Endothelial cell of umbilical vein (primary cell): ENCODE measurements at regions not wholly inside any gene's neighbourhood (a gene's known extent, or its start where the extent isn't known, plus 50 kb on each side); places are given as distances from the start of the nearest gene placed in this dataset.

Experiments
- BruUV-seq: library from RNA; stranded (reverse); fragments of 400-500 nt; replicated peaks from 2 replicates; lab custom pipeline; 2021; lab: Mats Ljungman, UMichigan
- CTCF ChIA-PET: fragments of 300-600, 350-600 bp; sonication (Branson Sonifier 250); formaldehyde crosslinking; loops from one replicate; lab custom pipeline; 2021; ENCODE audit warnings: antibody characterized with exemption, inconsistent platforms; lab: Charles Lee
- POLR2A ChIA-PET: fragments of 300-600, 350-600 bp; sonication (Branson Sonifier 250); formaldehyde crosslinking; loops from one replicate; lab custom pipeline; 2021; ENCODE audit warnings: antibody characterized with exemption, inconsistent platforms; lab: Charles Lee
- DNase-seq: peaks from one replicate; pipeline ENCODE4 v3.0.0-alpha.2; 2011; ENCODE audit warnings: low read depth, low spot score
- FAIRE-seq: peaks from 2 replicates; lab custom pipeline; 2011; peaks lifted over from hg19 to GRCh38; lab: Jason Lieb, UNC
- H2AFZ ChIP-seq: 2 replicates; pipeline ENCODE4 v1.6.0; 2012; ENCODE audit warnings: low read depth, low read length, control low read depth, inconsistent platforms
- H3K27ac ChIP-seq: 2 replicates; pipeline ENCODE4 v1.5.1; 2011; ENCODE audit warnings: low read depth, mild to moderate bottlenecking, control low read depth, low read length, moderate library complexity; ENCODE audit not compliant: insufficient read depth
- H3K27me3 ChIP-seq, 2 experiments: 2 replicates each; pipeline versions ENCODE4 v1.6.0 to v1.6.1; 2011; ENCODE audit warnings: low read length in 2 of 2, mixed read lengths in 1 of 2; ENCODE audit not compliant: control insufficient read depth in 2 of 2, insufficient read depth in 2 of 2
- H3K36me3 ChIP-seq, 2 experiments: 2 replicates in 1 of 2; 3 replicates in 1 of 2; pipeline ENCODE4 v1.5.1; 2011; ENCODE audit warnings: low read length in 2 of 2, mild to moderate bottlenecking in 1 of 2, moderate library complexity in 1 of 2; ENCODE audit not compliant: control insufficient read depth in 2 of 2, insufficient read depth in 2 of 2; ENCODE audit errors: extremely low read depth in 1 of 2
- H3K4me1 ChIP-seq: 3 replicates; pipeline ENCODE4 v1.5.1; 2011; ENCODE audit warnings: mild to moderate bottlenecking, low read length; ENCODE audit not compliant: control insufficient read depth, insufficient read depth; ENCODE audit errors: extremely low read depth
- H3K4me2 ChIP-seq: 2 replicates; pipeline ENCODE4 v1.6.1; 2011; ENCODE audit warnings: low read length, control low read depth, mixed read lengths; ENCODE audit not compliant: insufficient read depth
- H3K4me3 ChIP-seq, 3 experiments: fragments of 200-600 bp in 1 of 3; sonication (generic), shearing (Covaris generic) in 1 of 3; replicated peaks in 1 of 3; 2 replicates each; pipeline ENCODE4 v1.5.1; 2011 to 2016; ENCODE audit warnings: control low read depth in 3 of 3, low read length in 3 of 3, mild to moderate bottlenecking in 2 of 3, inconsistent platforms in 1 of 3, low read depth in 1 of 3, moderate library complexity in 1 of 3; ENCODE audit not compliant: insufficient read depth in 1 of 3
- H3K79me2 ChIP-seq: 2 replicates; pipeline ENCODE4 v1.6.0; 2012; ENCODE audit warnings: low read length, inconsistent platforms; ENCODE audit not compliant: control insufficient read depth, insufficient read depth
- H3K9ac ChIP-seq: replicated peaks from 2 replicates; pipeline ENCODE3; 2011; ENCODE audit warnings: low read length, control low read depth; ENCODE audit not compliant: insufficient read depth; ENCODE audit errors: extremely low read depth
- H3K9me1 ChIP-seq: replicated peaks from 3 replicates; pipeline ENCODE4 v1.6.0; 2011; ENCODE audit warnings: mild to moderate bottlenecking, low read length; ENCODE audit not compliant: control insufficient read depth, insufficient read depth; ENCODE audit errors: extremely low read depth
- H3K9me3 ChIP-seq: replicated peaks from 2 replicates; pipeline ENCODE4 v1.5.1; 2012; ENCODE audit warnings: low read length, inconsistent platforms; ENCODE audit not compliant: control insufficient read depth, insufficient read depth
- H4K20me1 ChIP-seq: replicated peaks from 2 replicates; pipeline ENCODE3; 2011; ENCODE audit warnings: mild to moderate bottlenecking, low read length; ENCODE audit not compliant: control insufficient read depth, insufficient read depth; ENCODE audit errors: extremely low read depth
- EZH2 ChIP-seq: IDR thresholded peaks from 2 replicates; pipeline ENCODE4 v1.6.1; 2012; ENCODE audit warnings: borderline replicate concordance, low read depth, mild to moderate bottlenecking, moderate library complexity, low read length, inconsistent platforms; ENCODE audit not compliant: severe bottlenecking
- FOS ChIP-seq: IDR thresholded peaks from 2 replicates; pipeline ENCODE4 v1.6.1; 2011; ENCODE audit warnings: mild to moderate bottlenecking, low read length, moderate library complexity, borderline replicate concordance; ENCODE audit not compliant: insufficient read depth
- GATA2 ChIP-seq: IDR thresholded peaks from 2 replicates; pipeline ENCODE4 v1.7.0; 2011; ENCODE audit warnings: low read depth, mild to moderate bottlenecking, moderate library complexity, mixed read lengths, low read length; ENCODE audit not compliant: insufficient read length, insufficient read depth
- JUN ChIP-seq: IDR thresholded peaks from 2 replicates; pipeline ENCODE4 v1.6.1; 2011; ENCODE audit warnings: borderline replicate concordance, low read depth; ENCODE audit not compliant: insufficient read length, insufficient read depth
- MAX ChIP-seq: IDR thresholded peaks from 2 replicates; pipeline ENCODE4 v1.6.1; 2011; ENCODE audit not compliant: insufficient read depth, insufficient read length
- MYC ChIP-seq: IDR thresholded peaks from one replicate; pipeline ENCODE4 v1.6.1; 2011; ENCODE audit warnings: mild to moderate bottlenecking, low read depth, low read length
- POLR2A ChIP-seq: IDR thresholded peaks from 2 replicates; pipeline ENCODE4 v1.6.1; 2012; ENCODE audit warnings: low read depth, mild to moderate bottlenecking, control low read depth, low read length
- POLR2AphosphoS5 ChIP-seq: IDR thresholded peaks from 2 replicates; pipeline ENCODE4 v1.6.1; 2012; ENCODE audit warnings: low read depth, mild to moderate bottlenecking, control low read depth, low read length, moderate library complexity; ENCODE audit not compliant: insufficient read depth
- dilution Hi-C: fragments of 300-500 bp; cut with MboI; formaldehyde crosslinking; loops from one replicate; pipeline ENCODE4 v1.15.0; 2019; ENCODE audit warnings: low sequenced_read_pairs; ENCODE audit not compliant: extremely low pct_ligation_motif_present
- intact Hi-C: fragments of 100-400 bp; cut with micrococcal nuclease; formaldehyde crosslinking; loops from one replicate; pipeline ENCODE4 v1.10.0; 2022
- TF ChIP-seq, protein P1 (sequence below), 2 donors: IDR thresholded peaks; 1 replicate in 1 of 2; 2 replicates in 1 of 2; pipeline ENCODE4 v1.5.1; 2011; ENCODE audit warnings: low read length in 2 of 2, mild to moderate bottlenecking in 2 of 2, moderate library complexity in 2 of 2, control low read depth in 1 of 2, inconsistent platforms in 1 of 2, low read depth in 1 of 2; ENCODE audit not compliant: insufficient read depth in 1 of 2; ENCODE audit errors: extremely low read depth in 1 of 2

GRCh38 chr7:153322991-153323390 is 563.4 kb downstream of the ACTR3B start:
- no TSS peak for BruUV-seq
- no peaks in the 10 kb centered on the region for H3K9me1 ChIP-seq
- no peak overlapping the region for H3K4me3 ChIP-seq
- ChIA-PET POLR2A (no interaction called here), CTCF (no interaction called here)
- H3K27me3 ChIP-seq: no peaks in the 10 kb centered on the region
- no peaks in the 10 kb centered on the region for H3K4me1 ChIP-seq
- DNase-seq: no peak
- FAIRE-seq: no peak
- intact Hi-C loops (no loop called here), dilution Hi-C loops (no loop called here)
- TF ChIP-seq MAX (no peak), MYC (no peak)
- no peak overlapping the region for H3K27ac ChIP-seq
- H3K9ac ChIP-seq: no peak overlapping the region
- H2AFZ ChIP-seq: no peak overlapping the region
- H3K79me2 ChIP-seq: no peaks in the 10 kb centered on the region
- H3K4me2 ChIP-seq: no peak overlapping the region
- H3K36me3 ChIP-seq: no peaks in the 10 kb centered on the region
- H4K20me1 ChIP-seq: no peaks in the 10 kb centered on the region
- peaks cover 5% of the 10 kb centered on the region for H3K9me3 ChIP-seq

GRCh38 chr7:153324094-153324493 is 564.5 kb downstream of the ACTR3B start:
- Histone ChIP-seq H3K36me3 (no peaks in the 10 kb centered on the region), H2AFZ (no peak overlapping the region), H3K27ac (no peak overlapping the region), H3K9ac (no peak overlapping the region), H3K27me3 (no peaks in the 10 kb centered on the region), H3K4me2 (no peak overlapping the region), H3K4me1 (no peaks in the 10 kb centered on the region), H3K4me3 (no peak overlapping the region), H3K9me1 (no peaks in the 10 kb centered on the region), H4K20me1 (no peaks in the 10 kb centered on the region), H3K79me2 (no peaks in the 10 kb centered on the region), H3K9me3 (peaks cover 5% of the 10 kb centered on the region)
- CTCF ChIA-PET: no interaction called here
- POLR2A ChIA-PET: no interaction called here
- no TSS peak for BruUV-seq
- intact Hi-C loops: no loop called here
- DNase-seq (no peak), FAIRE-seq (no peak)
- dilution Hi-C loops: no loop called here
- TF ChIP-seq EZH2 (no peak), POLR2A (no peak), JUN (no peak), GATA2 (no peak), FOS (no peak), POLR2AphosphoS5 (no peak), MAX (no peak), MYC (no peak)
- TF ChIP-seq, protein P1, sequence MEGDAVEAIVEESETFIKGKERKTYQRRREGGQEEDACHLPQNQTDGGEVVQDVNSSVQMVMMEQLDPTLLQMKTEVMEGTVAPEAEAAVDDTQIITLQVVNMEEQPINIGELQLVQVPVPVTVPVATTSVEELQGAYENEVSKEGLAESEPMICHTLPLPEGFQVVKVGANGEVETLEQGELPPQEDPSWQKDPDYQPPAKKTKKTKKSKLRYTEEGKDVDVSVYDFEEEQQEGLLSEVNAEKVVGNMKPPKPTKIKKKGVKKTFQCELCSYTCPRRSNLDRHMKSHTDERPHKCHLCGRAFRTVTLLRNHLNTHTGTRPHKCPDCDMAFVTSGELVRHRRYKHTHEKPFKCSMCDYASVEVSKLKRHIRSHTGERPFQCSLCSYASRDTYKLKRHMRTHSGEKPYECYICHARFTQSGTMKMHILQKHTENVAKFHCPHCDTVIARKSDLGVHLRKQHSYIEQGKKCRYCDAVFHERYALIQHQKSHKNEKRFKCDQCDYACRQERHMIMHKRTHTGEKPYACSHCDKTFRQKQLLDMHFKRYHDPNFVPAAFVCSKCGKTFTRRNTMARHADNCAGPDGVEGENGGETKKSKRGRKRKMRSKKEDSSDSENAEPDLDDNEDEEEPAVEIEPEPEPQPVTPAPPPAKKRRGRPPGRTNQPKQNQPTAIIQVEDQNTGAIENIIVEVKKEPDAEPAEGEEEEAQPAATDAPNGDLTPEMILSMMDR (IDR thresholded peaks at IDR 0.05; ENCODE audit: extremely low read depth in 1 of 2, insufficient read depth in 1 of 2, low read depth in 1 of 2, low read length in 2 of 2): no peak
